Trophoblast cell (in vitro differentiated cells and primary cell): ENCODE measurements at regions not wholly inside any gene's neighbourhood (a gene's known extent, or its start where the extent isn't known, plus 50 kb on each side); places are given as distances from the start of the nearest gene placed in this dataset.

Source experiments
- DNase-seq, 2 donors: peaks; one replicate each; pipeline ENCODE4 v3.0.0-alpha.2; 2016
- H2AFZ ChIP-seq: 2 replicates; pipeline ENCODE4 v1.6.1; 2013; ENCODE audit warnings: low read length, moderate library complexity, mild to moderate bottlenecking; ENCODE audit not compliant: insufficient read depth, poor library complexity
- H2AK5ac ChIP-seq: 2 replicates; pipeline ENCODE4 v1.6.1; 2013; ENCODE audit warnings: mild to moderate bottlenecking, low read length
- H2BK120ac ChIP-seq: 2 replicates; pipeline ENCODE4 v1.6.1; 2013; ENCODE audit warnings: low read length, mild to moderate bottlenecking, moderate library complexity; ENCODE audit not compliant: insufficient read depth, poor library complexity
- H2BK12ac ChIP-seq: 2 replicates; pipeline ENCODE4 v1.6.1; 2013; ENCODE audit warnings: mild to moderate bottlenecking, low read length, moderate library complexity
- H2BK5ac ChIP-seq: 2 replicates; pipeline ENCODE4 v1.6.1; 2013; ENCODE audit warnings: low read length, low read depth, moderate library complexity, mild to moderate bottlenecking; ENCODE audit not compliant: poor library complexity
- H3K14ac ChIP-seq: 2 replicates; pipeline ENCODE4 v1.6.1; 2013; ENCODE audit warnings: mild to moderate bottlenecking, low read length
- H3K18ac ChIP-seq: 2 replicates; pipeline ENCODE4 v1.6.1; 2013; ENCODE audit warnings: mild to moderate bottlenecking, low read length
- H3K23ac ChIP-seq: 2 replicates; pipeline ENCODE4 v1.6.1; 2013; ENCODE audit warnings: low read length
- H3K27ac ChIP-seq: 2 replicates; pipeline ENCODE4 v1.5.1; 2013; ENCODE audit warnings: low read depth, mild to moderate bottlenecking, inconsistent platforms, low read length, moderate library complexity
- H3K27me3 ChIP-seq: 2 replicates; pipeline ENCODE4 v1.6.1; 2013; ENCODE audit warnings: inconsistent platforms, mild to moderate bottlenecking, low read length, moderate library complexity; ENCODE audit not compliant: insufficient read depth
- H3K36me3 ChIP-seq, 2 experiments: 1 replicate in 1 of 2; 2 replicates in 1 of 2; pipeline ENCODE4 v1.6.1; 2013; ENCODE audit warnings: low read length in 2 of 2, mild to moderate bottlenecking in 2 of 2, moderate library complexity in 1 of 2; ENCODE audit not compliant: insufficient read depth in 2 of 2, control insufficient read depth in 1 of 2
- H3K4ac ChIP-seq: 2 replicates; pipeline ENCODE4 v1.6.1; 2013; ENCODE audit warnings: low read depth, mild to moderate bottlenecking, low read length, moderate library complexity
- H3K4me1 ChIP-seq, 2 experiments: 1 replicate in 1 of 2; 2 replicates in 1 of 2; pipeline ENCODE4 v1.6.1; 2013; ENCODE audit warnings: low read length in 2 of 2, mild to moderate bottlenecking in 2 of 2, moderate library complexity in 1 of 2; ENCODE audit not compliant: insufficient read depth in 2 of 2, control insufficient read depth in 1 of 2
- H3K4me2 ChIP-seq: 2 replicates; pipeline ENCODE4 v1.6.1; 2013; ENCODE audit warnings: inconsistent platforms, mild to moderate bottlenecking, low read length, moderate library complexity
- H3K4me3 ChIP-seq: 2 replicates; pipeline ENCODE4 v1.5.1; 2013; ENCODE audit warnings: mild to moderate bottlenecking, low read depth, low read length, inconsistent platforms
- H3K79me1 ChIP-seq: one replicate; pipeline ENCODE4 v1.6.1; 2013; ENCODE audit warnings: low read length
- H3K79me2 ChIP-seq: 2 replicates; pipeline ENCODE4 v1.6.1; 2013; ENCODE audit warnings: low read length, mild to moderate bottlenecking; ENCODE audit not compliant: control insufficient read depth, insufficient read depth, poor library complexity
- H3K9ac ChIP-seq: 2 replicates; pipeline ENCODE4 v1.6.1; 2013; ENCODE audit warnings: mild to moderate bottlenecking, low read length
- H3K9me3 ChIP-seq: 2 replicates; pipeline ENCODE4 v1.6.1; 2013; ENCODE audit warnings: low read depth, mild to moderate bottlenecking, control low read depth, inconsistent platforms, low read length; ENCODE audit not compliant: insufficient read depth
- H4K12ac ChIP-seq: 2 replicates; pipeline ENCODE4 v1.6.1; 2013; ENCODE audit warnings: low read depth, mild to moderate bottlenecking, low read length, moderate library complexity
- H4K8ac ChIP-seq: 2 replicates; pipeline ENCODE4 v1.6.1; 2013; ENCODE audit warnings: low read depth, mild to moderate bottlenecking, low read length, moderate library complexity
- H4K91ac ChIP-seq: one replicate; pipeline ENCODE4 v1.6.1; 2013; ENCODE audit warnings: low read depth, mild to moderate bottlenecking, low read length, moderate library complexity
- WGBS: extraction: QIAGEN DNeasy Blood & Tissue Kit; methylation state at CpG from one replicate; pipeline ENCODE4 v1.1.7; 2013; ENCODE audit warnings: missing lambda C conversion rate; ENCODE audit not compliant: insufficient read length, insufficient coverage; ENCODE audit errors: extremely low coverage; 5-methylcytosine and 5-hydroxymethylcytosine counted together

- H3K9ac ChIP-seq = no peak overlapping the region
- H3K4me2 ChIP-seq = no peak overlapping the region
- H2BK12ac ChIP-seq = no peak overlapping the region
- no peak overlapping the region for H4K8ac ChIP-seq
- no peaks in the 10 kb centered on the region for H3K27me3 ChIP-seq
- H3K79me1 ChIP-seq = no peaks in the 10 kb centered on the region
- H3K27ac ChIP-seq = no peak overlapping the region
- no peak overlapping the region for H4K91ac ChIP-seq
- DNase-seq = no peak
- H2AFZ ChIP-seq = no peak overlapping the region
- no peak overlapping the region for H4K12ac ChIP-seq
- H3K36me3 ChIP-seq = no peaks in the 10 kb centered on the region
- no peaks in the 10 kb centered on the region for H3K79me2 ChIP-seq
- H3K4ac ChIP-seq = no peak overlapping the region
- no peak overlapping the region for H3K23ac ChIP-seq
- H3K4me1 ChIP-seq = no peaks in the 10 kb centered on the region
- H3K14ac ChIP-seq = no peak overlapping the region
- no peak overlapping the region for H2AK5ac ChIP-seq
- H3K4me3 ChIP-seq = no peak overlapping the region
- H3K9me3 ChIP-seq = no peaks in the 10 kb centered on the region
- no peak overlapping the region for H3K18ac ChIP-seq
- WGBS = no CpG with 5 or more reads among the region's 3 CpGs
- H2BK120ac ChIP-seq = no peak overlapping the region
- no peak overlapping the region for H2BK5ac ChIP-seq
These were observed 79.5 kb downstream of the EGLN3 start for GRCh38 chr14:33871394-33871793.

DNA sequence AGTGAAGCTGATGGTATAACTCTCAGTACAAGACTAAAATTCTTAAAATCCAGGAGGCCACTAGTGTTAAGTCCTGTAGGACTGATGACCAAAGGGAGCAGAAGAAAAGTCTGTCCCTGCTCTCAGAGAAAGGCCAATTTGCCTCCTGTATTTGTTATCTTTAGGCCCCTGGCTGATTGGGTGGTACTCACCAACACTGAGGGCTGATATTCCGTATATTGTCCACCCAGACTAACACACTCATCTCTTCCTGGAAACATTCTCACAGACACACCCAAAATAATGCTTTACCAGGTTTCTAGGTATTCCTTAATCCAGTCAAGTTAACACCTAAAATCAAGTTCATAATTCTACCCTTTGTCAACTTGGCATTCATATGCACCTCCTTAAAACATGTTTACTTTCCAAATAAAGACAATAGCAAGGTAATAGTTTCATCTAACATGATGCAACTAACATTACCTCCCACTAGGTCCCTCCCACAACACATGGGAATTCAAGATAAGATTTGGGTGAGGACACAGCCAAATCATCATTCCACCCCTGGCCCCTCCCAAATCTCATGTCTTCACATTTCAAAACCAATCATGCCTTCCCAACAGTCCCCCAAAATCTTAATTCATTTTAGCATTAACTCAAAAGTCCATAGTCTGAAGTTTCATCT, 84.3 kb downstream of the EGLN3 start:
- Histone ChIP-seq H3K9me3 (no peaks in the 10 kb centered on the region), H3K23ac (no peak overlapping the region), H2AFZ (no peak overlapping the region), H3K18ac (no peak overlapping the region), H4K12ac (no peak overlapping the region), H3K27me3 (no peaks in the 10 kb centered on the region), H2BK120ac (no peak overlapping the region), H3K9ac (no peak overlapping the region), H3K4me3 (no peak overlapping the region), H3K79me2 (no peaks in the 10 kb centered on the region), H3K4me2 (no peak overlapping the region), H3K14ac (no peak overlapping the region), H2AK5ac (no peak overlapping the region), H4K91ac (no peak overlapping the region), H2BK12ac (no peak overlapping the region), H3K36me3 (no peaks in the 10 kb centered on the region), H3K27ac (no peak overlapping the region), H3K79me1 (peaks cover 3% of the 10 kb centered on the region), H2BK5ac (no peak overlapping the region), H3K4me1 (peaks cover 5 to 8% of the 10 kb centered on the region in 2 experiments), H4K8ac (no peak overlapping the region), H3K4ac (no peak overlapping the region)
- DNase-seq = no peak
- WGBS = no CpG with 5 or more reads among the region's 1 CpG

GRCh38 chr14:33862261-33862802, 88.5 kb downstream of the EGLN3 start:
- Histone ChIP-seq H3K23ac (no peak overlapping the region), H3K9ac (no peak overlapping the region), H3K36me3 (no peaks in the 10 kb centered on the region), H2AK5ac (no peak overlapping the region), H3K4me1 (peaks cover 13 to 23% of the 10 kb centered on the region in 2 experiments), H4K12ac (no peak overlapping the region), H3K27me3 (no peaks in the 10 kb centered on the region), H3K9me3 (no peaks in the 10 kb centered on the region), H3K4me2 (no peak overlapping the region), H2BK5ac (no peak overlapping the region), H3K27ac (no peak overlapping the region), H4K91ac (no peak overlapping the region), H3K79me1 (peaks cover 17% of the 10 kb centered on the region), H2BK12ac (peak overlapping the region; percentile 26), H3K79me2 (no peaks in the 10 kb centered on the region), H3K14ac (no peak overlapping the region), H4K8ac (no peak overlapping the region), H3K4ac (no peak overlapping the region), H3K18ac (no peak overlapping the region), H2BK120ac (no peak overlapping the region), H2AFZ (no peak overlapping the region), H3K4me3 (no peak overlapping the region)
- no peak for DNase-seq
- WGBS = no CpG with 5 or more reads among the region's 3 CpGs

GRCh38 chr14:33859306-33859705, 91.6 kb downstream of the EGLN3 start:
- peak; percentile 71 to 85 for DNase-seq
- Histone ChIP-seq H3K18ac (no peak overlapping the region), H3K27me3 (no peaks in the 10 kb centered on the region), H3K27ac (peak overlapping the region; percentile 92), H2BK5ac (peak overlapping the region; percentile 86), H3K36me3 (no peaks in the 10 kb centered on the region), H3K9me3 (no peaks in the 10 kb centered on the region), H4K12ac (no peak overlapping the region), H3K14ac (no peak overlapping the region), H2BK120ac (peak overlapping the region; percentile 1), H3K4me1 (peaks cover 13 to 23% of the 10 kb centered on the region in 2 experiments), H3K23ac (no peak overlapping the region), H2BK12ac (no peak overlapping the region), H3K4me2 (no peak overlapping the region), H3K79me2 (no peaks in the 10 kb centered on the region), H3K4ac (no peak overlapping the region), H2AK5ac (no peak overlapping the region), H4K8ac (peak overlapping the region; percentile 34), H2AFZ (no peak overlapping the region), H3K4me3 (no peak overlapping the region), H3K79me1 (peaks cover 17% of the 10 kb centered on the region), H3K9ac (no peak overlapping the region), H4K91ac (peak overlapping the region; percentile 83)
